Adrenal gland (tissue), 5 donors: ENCODE measurements at regions not wholly inside any gene's neighbourhood (a gene's known extent, or its start where the extent isn't known, plus 50 kb on each side); places are given as distances from the start of the nearest gene placed in this dataset.

Source experiments
- POLR2A ChIP-seq, 2 donors: fragments of 450-650 bp; IDR thresholded peaks; one replicate each; pipeline ENCODE4 v1.6.1; 2017; ENCODE audit warnings: antibody characterized with exemption in 2 of 2, mild to moderate bottlenecking in 2 of 2, moderate library complexity in 1 of 2
- TF ChIP-seq, protein P1 (sequence below), 6 experiments: fragments of 450-650 bp in 4 of 6; fragments of 200-600 bp in 2 of 6; sonication (generic) in 1 of 6; IDR thresholded peaks; 1 replicate in 5 of 6; 2 replicates in 1 of 6; pipeline versions ENCODE4 v1.5.1 to v1.8.0; 2016 to 2021; ENCODE audit warnings: antibody characterized with exemption in 6 of 6, mild to moderate bottlenecking in 2 of 6, moderate library complexity in 1 of 6
- donor health status: DM: no; HTN: no; CAD: no.

DNA sequence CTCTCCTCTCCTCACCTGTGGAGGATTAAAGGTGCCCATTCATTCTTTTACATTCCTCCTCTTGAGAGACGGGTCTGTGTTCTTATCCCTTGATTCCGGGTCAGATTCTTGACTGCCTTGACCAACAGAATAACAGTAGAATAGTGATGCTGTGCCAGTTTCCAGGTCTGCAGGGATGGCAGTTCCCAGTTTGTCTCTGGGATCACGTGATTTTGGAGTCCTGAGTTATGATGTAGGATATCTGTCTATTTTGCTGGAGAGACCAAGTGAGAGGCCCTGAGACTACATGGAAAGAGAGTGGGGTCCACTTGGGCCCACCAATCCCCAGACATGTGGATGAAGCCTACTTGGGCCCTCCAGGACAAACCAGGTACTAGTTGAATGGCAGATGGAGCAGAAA lies 142.8 kb downstream of the TTC8 start:
- TF ChIP-seq, protein P1, sequence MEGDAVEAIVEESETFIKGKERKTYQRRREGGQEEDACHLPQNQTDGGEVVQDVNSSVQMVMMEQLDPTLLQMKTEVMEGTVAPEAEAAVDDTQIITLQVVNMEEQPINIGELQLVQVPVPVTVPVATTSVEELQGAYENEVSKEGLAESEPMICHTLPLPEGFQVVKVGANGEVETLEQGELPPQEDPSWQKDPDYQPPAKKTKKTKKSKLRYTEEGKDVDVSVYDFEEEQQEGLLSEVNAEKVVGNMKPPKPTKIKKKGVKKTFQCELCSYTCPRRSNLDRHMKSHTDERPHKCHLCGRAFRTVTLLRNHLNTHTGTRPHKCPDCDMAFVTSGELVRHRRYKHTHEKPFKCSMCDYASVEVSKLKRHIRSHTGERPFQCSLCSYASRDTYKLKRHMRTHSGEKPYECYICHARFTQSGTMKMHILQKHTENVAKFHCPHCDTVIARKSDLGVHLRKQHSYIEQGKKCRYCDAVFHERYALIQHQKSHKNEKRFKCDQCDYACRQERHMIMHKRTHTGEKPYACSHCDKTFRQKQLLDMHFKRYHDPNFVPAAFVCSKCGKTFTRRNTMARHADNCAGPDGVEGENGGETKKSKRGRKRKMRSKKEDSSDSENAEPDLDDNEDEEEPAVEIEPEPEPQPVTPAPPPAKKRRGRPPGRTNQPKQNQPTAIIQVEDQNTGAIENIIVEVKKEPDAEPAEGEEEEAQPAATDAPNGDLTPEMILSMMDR (IDR thresholded peaks at IDR 0.05), result no peak
- no peak for TF ChIP-seq POLR2A (IDR thresholded peaks at IDR 0.05)
